GM18502 (cell line): ENCODE measurements at regions not wholly inside any gene's neighbourhood (a gene's known extent, or its start where the extent isn't known, plus 50 kb on each side); places are given as distances from the start of the nearest gene placed in this dataset.
"Not testable (repeated sequence)": the region's sequence is repeated elsewhere in the genome, so short reads cannot be mapped to it uniquely, and the experiment has no call there.

ENCODE experiments used
- ATAC-seq: cut with Tn5 transposase; IDR thresholded peaks from one replicate; pipeline ENCODE4 v1.9.1; 2021; ENCODE audit warnings: mild to moderate bottlenecking; ENCODE audit not compliant: unreplicated experiment, poor library complexity

- ATAC-seq = not testable (repeated sequence)
Measured at GRCh38 chr7:6882321-6882721, 56.2 kb upstream of the CCZ1B start.

- ATAC-seq = not testable (repeated sequence)
Measured at GRCh38 chr7:6883756-6884155, 57.7 kb upstream of the CCZ1B start.

- no peak for ATAC-seq
Measured at GRCh38 chr7:6886198-6886597, 60.1 kb upstream of the CCZ1B start.

GRCh38 chr7:6888267-6889045 is 62.4 kb upstream of the CCZ1B start:
- ATAC-seq = not testable (repeated sequence)

- ATAC-seq = no peak
Measured at GRCh38 chr7:6889252-6889812, 63.3 kb upstream of the CCZ1B start.

- not testable (repeated sequence) for ATAC-seq
Measured at GRCh38 chr7:6902097-6902518, 76.0 kb upstream of the CCZ1B start.

GRCh38 chr7:6903289-6903688 is 77.2 kb upstream of the CCZ1B start:
- ATAC-seq = not testable (repeated sequence)

- ATAC-seq = not testable (repeated sequence)
Measured at GRCh38 chr7:6903792-6904191, 77.7 kb upstream of the CCZ1B start.

- no peak for ATAC-seq
Measured at GRCh38 chr7:6917258-6917657, 91.2 kb upstream of the CCZ1B start.

GRCh38 chr7:6919169-6919568 is 93.1 kb upstream of the CCZ1B start:
- not testable (repeated sequence) for ATAC-seq

GRCh38 chr7:6924523-6924922 is 98.4 kb upstream of the CCZ1B start:
- ATAC-seq = not testable (repeated sequence)

- ATAC-seq = not testable (repeated sequence)
Measured at GRCh38 chr7:6926193-6927174, 100.4 kb upstream of the CCZ1B start.

GRCh38 chr7:6927643-6928042 is 101.6 kb upstream of the CCZ1B start:
- not testable (repeated sequence) for ATAC-seq

- not testable (repeated sequence) for ATAC-seq
Measured at GRCh38 chr7:6929588-6929987, 103.5 kb upstream of the CCZ1B start.

GRCh38 chr7:6930081-6930635 is 104.1 kb upstream of the CCZ1B start:
- ATAC-seq = not testable (repeated sequence)

GRCh38 chr7:6930787-6931186 is 104.7 kb upstream of the CCZ1B start:
- ATAC-seq = not testable (repeated sequence)

- not testable (repeated sequence) for ATAC-seq
Measured at GRCh38 chr7:6931456-6931855, 105.4 kb upstream of the CCZ1B start.

- ATAC-seq = not testable (repeated sequence)
Measured at GRCh38 chr7:6933954-6934632, 108.0 kb upstream of the CCZ1B start.

- ATAC-seq = no peak
Measured at GRCh38 chr7:6934981-6935380, 108.9 kb upstream of the CCZ1B start.

GRCh38 chr7:6936626-6937025 is 110.6 kb upstream of the CCZ1B start:
- not testable (repeated sequence) for ATAC-seq
